ENCODE measurements at regions not wholly inside any gene's neighbourhood (a gene's known extent, or its start where the extent isn't known, plus 50 kb on each side); places are given as distances from the start of the nearest gene placed in this dataset.

DNA sequence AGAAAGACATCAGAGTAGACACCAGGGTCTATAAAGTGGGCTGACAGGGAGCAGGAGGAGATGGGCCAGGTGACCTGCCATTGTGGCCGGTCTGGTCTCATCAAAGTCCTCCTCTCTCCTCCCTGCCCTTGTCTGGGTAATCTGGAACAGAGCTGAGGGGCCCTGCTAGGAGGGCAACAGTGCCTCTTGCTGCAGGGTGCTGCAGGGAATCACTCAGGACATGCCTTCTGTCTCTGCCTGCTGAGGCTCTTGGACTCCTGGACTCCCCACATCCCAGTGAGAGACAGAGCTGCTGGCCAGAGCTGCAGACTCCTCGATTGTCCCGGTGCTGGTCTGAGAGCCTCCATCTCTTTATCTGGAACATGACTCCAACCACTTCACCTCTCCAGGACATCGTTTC lies 366.1 kb upstream of the DUSP10 start:
- Histone ChIP-seq H2BK5ac (ENCODE audit: low read depth, low read length) (no peak overlapping the region), H3K56ac (replicated peaks; ENCODE audit: insufficient read length, low read depth, low read length) (no peak overlapping the region), H3K9ac (replicated peaks in 1 of 4; ENCODE audit: extremely low read depth in 1 of 4, low read depth in 3 of 4, low read length in 3 of 4) (no peak overlapping the region), H3K4me3 (ENCODE audit: extremely low read depth in 1 of 4, insufficient read depth in 2 of 4, low read depth in 3 of 4, low read length in 4 of 4) (no peak overlapping the region), H2BK120ac (replicated peaks; ENCODE audit: low read depth, low read length) (no peak overlapping the region), H3K27ac (ENCODE audit: low read depth, low read length) (no peak overlapping the region), H3K14ac (ENCODE audit: insufficient read length) (no peak overlapping the region), H3K9me3 (ENCODE audit: insufficient read depth in 2 of 2, low read depth in 1 of 2, low read length in 1 of 2) (no peaks in the 10 kb centered on the region), H4K20me1 (replicated peaks in 1 of 2; ENCODE audit: control insufficient read depth in 1 of 2, insufficient read depth in 2 of 2, low read length in 2 of 2) (no peaks in the 10 kb centered on the region), H3K18ac (ENCODE audit: extremely low read depth, low read length) (no peak overlapping the region), H3K23me2 (ENCODE audit: low read depth, low read length) (no peaks in the 10 kb centered on the region), H2BK20ac (ENCODE audit: low read length) (no peak overlapping the region), H3K27me3 (replicated peaks in 1 of 4; ENCODE audit: control insufficient read depth in 3 of 4, extremely low read depth in 1 of 4, insufficient read depth in 3 of 4, low read length in 3 of 4) (no peaks in the 10 kb centered on the region; a peak in 3 of 7 replicates), H4K8ac (ENCODE audit: extremely low read depth, insufficient read depth, low read length) (no peak overlapping the region), H3K79me2 (ENCODE audit: control insufficient read depth in 1 of 2, insufficient read depth in 2 of 2, low read length in 2 of 2) (no peaks in the 10 kb centered on the region), H2BK15ac (ENCODE audit: low read length) (no peak overlapping the region), H3K4me1 (replicated peaks in 1 of 4; ENCODE audit: control insufficient read depth in 3 of 4, insufficient read depth in 4 of 4, low read length in 3 of 4) (peaks cover 0 to 2% (median 0%) of the 10 kb centered on the region in 4 experiments; a peak in 3 of 7 replicates), H3K4ac (replicated peaks; ENCODE audit: insufficient read length, low read depth, low read length) (no peak overlapping the region), H2BK12ac (ENCODE audit: low read depth, low read length) (no peak overlapping the region), H3K36me3 (ENCODE audit: control insufficient read depth in 2 of 4, insufficient read depth in 4 of 4, low read length in 3 of 4) (no peaks in the 10 kb centered on the region), H2AK5ac (ENCODE audit: low read depth, low read length) (no peak overlapping the region), H4K5ac (ENCODE audit: insufficient read length, low read depth, low read length) (no peak overlapping the region), H2AFZ (ENCODE audit: low read length) (no peak overlapping the region), H3K4me2 (ENCODE audit: insufficient read depth in 1 of 2, low read depth in 2 of 2, low read length in 2 of 2) (no peak overlapping the region), H3K23ac (ENCODE audit: insufficient read length) (no peak overlapping the region), H4K91ac (replicated peaks; ENCODE audit: insufficient read length, low read length) (no peak overlapping the region), H3K79me1 (ENCODE audit: low read depth, low read length) (no peaks in the 10 kb centered on the region)
- CTCF ChIA-PET (ENCODE audit: partially characterized antibody), result interaction anchor here (0.6 to 5.2 kb wide), 3 partner anchors 11 to 347 kb away, joined by 3 to 48 read pairs (median 3); no protein-coding TSS in a partner anchor
- DNase-seq (ENCODE audit: low read depth in 1 of 2, low spot score in 2 of 2) (no peak), FAIRE-seq (no peak)
- WGBS, 2 experiments (ENCODE audit: extremely low coverage in 1 of 2, insufficient coverage in 1 of 2, insufficient read length in 1 of 2, insufficient replicate concordance in 2 of 2, low coverage in 1 of 2, low lambda C conversion rate in 2 of 2, missing lambda C conversion rate in 1 of 2), result 84% methylated on average over 3 of the region's 4 CpGs; no CpG with 5 or more reads in 1 of the 2 experiments
- POLR2A ChIA-PET (ENCODE audit: partially characterized antibody), result no interaction called here
- TF ChIP-seq POLR2A (IDR thresholded peaks at IDR 0.05; ENCODE audit: control extremely low read depth in 1 of 2, low read depth in 2 of 2, low read length in 2 of 2) (no peak), RNF2 (IDR thresholded peaks at IDR 0.05; ENCODE audit: borderline replicate concordance, low read depth, low read length, missing control alignments, poor library complexity, severe bottlenecking) (no peak), RAD21 (IDR thresholded peaks at IDR 0.05 in 1 of 2, conservative IDR thresholded peaks at IDR 0.05 in 1 of 2; ENCODE audit: low read depth in 2 of 2, low read length in 2 of 2) (no peak), NRF1 (IDR thresholded peaks at IDR 0.05; ENCODE audit: low read depth, low read length) (no peak), ASH2L (IDR thresholded peaks at IDR 0.05; ENCODE audit: low read length) (no peak), RFX5 (IDR thresholded peaks at IDR 0.05; ENCODE audit: borderline replicate concordance, low read depth, low read length) (no peak), JUN (IDR thresholded peaks at IDR 0.05; ENCODE audit: low read depth, low read length) (no peak), RXRA (IDR thresholded peaks at IDR 0.05; ENCODE audit: insufficient read depth, low read depth, low read length) (no peak), SIX5 (IDR thresholded peaks at IDR 0.05; ENCODE audit: low read depth, low read length) (no peak), RBBP5 (IDR thresholded peaks at IDR 0.05; ENCODE audit: borderline replicate concordance, low read depth, low read length) (no peak), GABPA (IDR thresholded peaks at IDR 0.05; ENCODE audit: borderline replicate concordance, insufficient read depth, low read length) (no peak), BCL11A (IDR thresholded peaks at IDR 0.05; ENCODE audit: low read depth in 2 of 2, low read length in 2 of 2) (no peak), SP1 (IDR thresholded peaks at IDR 0.05; ENCODE audit: low read depth, low read length) (no peak), TAF7 (optimal IDR thresholded peaks at IDR 0.05; ENCODE audit: borderline replicate concordance, low read depth, low read length) (no peak), SP4 (IDR thresholded peaks at IDR 0.05; ENCODE audit: low read length) (no peak), TCF12 (IDR thresholded peaks at IDR 0.05; ENCODE audit: low read depth, low read length) (no peak)

All from H1 (cell line).